ENCODE measurements at regions not wholly inside any gene's neighbourhood (a gene's known extent, or its start where the extent isn't known, plus 50 kb on each side); places are given as distances from the start of the nearest gene placed in this dataset.

DNA sequence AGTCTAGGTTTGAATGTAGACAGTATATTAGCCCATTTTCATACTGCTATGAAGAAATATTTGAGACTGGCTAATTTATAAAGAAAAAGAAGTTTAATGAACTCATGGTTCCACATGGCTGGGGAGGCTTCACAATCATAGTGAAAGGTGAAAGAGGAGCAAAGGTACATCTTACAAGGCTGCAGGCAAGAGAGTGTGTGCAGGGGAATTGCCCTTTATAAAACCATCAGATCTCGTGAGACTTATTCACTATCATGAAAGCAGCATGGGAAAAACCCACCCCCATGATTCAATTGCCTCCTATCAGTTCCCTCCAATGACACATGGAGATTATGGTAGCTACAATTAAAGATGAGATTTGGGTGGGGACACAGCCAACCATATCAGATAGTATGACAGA, 440.1 kb upstream of the ARHGEF26 start:
- TF ChIP-seq, protein P1, sequence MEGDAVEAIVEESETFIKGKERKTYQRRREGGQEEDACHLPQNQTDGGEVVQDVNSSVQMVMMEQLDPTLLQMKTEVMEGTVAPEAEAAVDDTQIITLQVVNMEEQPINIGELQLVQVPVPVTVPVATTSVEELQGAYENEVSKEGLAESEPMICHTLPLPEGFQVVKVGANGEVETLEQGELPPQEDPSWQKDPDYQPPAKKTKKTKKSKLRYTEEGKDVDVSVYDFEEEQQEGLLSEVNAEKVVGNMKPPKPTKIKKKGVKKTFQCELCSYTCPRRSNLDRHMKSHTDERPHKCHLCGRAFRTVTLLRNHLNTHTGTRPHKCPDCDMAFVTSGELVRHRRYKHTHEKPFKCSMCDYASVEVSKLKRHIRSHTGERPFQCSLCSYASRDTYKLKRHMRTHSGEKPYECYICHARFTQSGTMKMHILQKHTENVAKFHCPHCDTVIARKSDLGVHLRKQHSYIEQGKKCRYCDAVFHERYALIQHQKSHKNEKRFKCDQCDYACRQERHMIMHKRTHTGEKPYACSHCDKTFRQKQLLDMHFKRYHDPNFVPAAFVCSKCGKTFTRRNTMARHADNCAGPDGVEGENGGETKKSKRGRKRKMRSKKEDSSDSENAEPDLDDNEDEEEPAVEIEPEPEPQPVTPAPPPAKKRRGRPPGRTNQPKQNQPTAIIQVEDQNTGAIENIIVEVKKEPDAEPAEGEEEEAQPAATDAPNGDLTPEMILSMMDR (IDR thresholded peaks at IDR 0.05; ENCODE audit: poor library complexity) = no peak
- TF ChIP-seq EZH2phosphoT487 (IDR thresholded peaks at IDR 0.05; ENCODE audit: low read depth, severe bottlenecking, unreplicated experiment) = no peak
